IMR-90 (cell line): ENCODE measurements at regions not wholly inside any gene's neighbourhood (a gene's known extent, or its start where the extent isn't known, plus 50 kb on each side); places are given as distances from the start of the nearest gene placed in this dataset.

Source experiments
- ATAC-seq: fragments of 200-7000 bp; cut with Tn5 transposase; 2 replicates; pipeline ENCODE4 v1.9.1; 2020; ENCODE audit warnings: low read depth, mild to moderate bottlenecking, moderate library complexity
- BruUV-seq: library from RNA; stranded (reverse); fragments of 400-500 nt; replicated peaks from 2 replicates; lab custom pipeline; 2021; lab: Mats Ljungman, UMichigan
- CTCF ChIA-PET: fragments of 300-600 bp; formaldehyde crosslinking; extraction: SDS; loops from one replicate; lab custom pipeline; 2021; ENCODE audit warnings: antibody characterized with exemption; lab: Yijun Ruan, JAX
- POLR2A ChIA-PET: fragments of 300-600 bp; sonication (Branson Sonifier 250); formaldehyde crosslinking; loops from one replicate; lab custom pipeline; 2022; ENCODE audit warnings: antibody characterized with exemption; ENCODE audit not compliant: unreplicated experiment; lab: Charles Lee
- DNase-seq: peaks from one replicate; pipeline ENCODE4 v3.0.0; 2013
- H2AFZ ChIP-seq: replicated peaks from 2 replicates; pipeline ENCODE3; 2013; ENCODE audit warnings: low read length, mild to moderate bottlenecking; ENCODE audit not compliant: poor library complexity
- H2AK5ac ChIP-seq: 2 replicates; pipeline ENCODE4 v1.6.1; 2013; ENCODE audit warnings: low read depth, low read length, inconsistent platforms
- H2AK9ac ChIP-seq: replicated peaks from 2 replicates; pipeline ENCODE3; 2013; ENCODE audit warnings: mild to moderate bottlenecking, low read depth, low read length, moderate library complexity; ENCODE audit not compliant: poor library complexity
- H2BK120ac ChIP-seq: 2 replicates; pipeline ENCODE4 v1.6.1; 2013; ENCODE audit warnings: low read depth, low read length, inconsistent platforms
- H2BK15ac ChIP-seq: 3 replicates; pipeline ENCODE4 v1.6.1; 2013; ENCODE audit warnings: low read depth, low read length, inconsistent platforms
- H2BK20ac ChIP-seq: 2 replicates; pipeline ENCODE4 v1.6.1; 2013; ENCODE audit warnings: low read depth, mild to moderate bottlenecking, inconsistent platforms, low read length, moderate library complexity
- H2BK5ac ChIP-seq: 2 replicates; pipeline ENCODE4 v1.6.1; 2013; ENCODE audit warnings: mild to moderate bottlenecking, low read depth, low read length, inconsistent platforms; ENCODE audit not compliant: poor library complexity, severe bottlenecking
- H3K14ac ChIP-seq: replicated peaks from 2 replicates; pipeline ENCODE4 v1.6.1; 2013; ENCODE audit warnings: low read depth, low read length, inconsistent platforms
- H3K18ac ChIP-seq: 2 replicates; pipeline ENCODE4 v1.6.1; 2013; ENCODE audit warnings: low read depth, low read length, control low read depth
- H3K23ac ChIP-seq: 2 replicates; pipeline ENCODE4 v1.6.1; 2013; ENCODE audit warnings: low read depth, low read length, inconsistent platforms
- H3K27ac ChIP-seq: 2 replicates; pipeline ENCODE4 v1.5.1; 2013; ENCODE audit warnings: mild to moderate bottlenecking, control low read depth, low read length; ENCODE audit not compliant: insufficient read depth
- H3K27me3 ChIP-seq: 2 replicates; pipeline ENCODE4 v1.6.1; 2013; ENCODE audit warnings: low read length; ENCODE audit not compliant: control insufficient read depth, insufficient read depth
- H3K36me3 ChIP-seq: 2 replicates; pipeline ENCODE4 v1.6.1; 2013; ENCODE audit warnings: low read length, mixed read lengths; ENCODE audit not compliant: control insufficient read depth, insufficient read depth
- H3K4ac ChIP-seq: 2 replicates; pipeline ENCODE4 v1.6.1; 2013; ENCODE audit warnings: low read depth, low read length, inconsistent platforms
- H3K4me1 ChIP-seq: 2 replicates; pipeline ENCODE4 v1.6.1; 2013; ENCODE audit warnings: low read length, mixed read lengths; ENCODE audit not compliant: control insufficient read depth, insufficient read depth
- H3K4me2 ChIP-seq: 2 replicates; pipeline ENCODE4 v1.6.1; 2013; ENCODE audit warnings: low read depth, mild to moderate bottlenecking, control low read depth, low read length, moderate library complexity
- H3K4me3 ChIP-seq: 2 replicates; pipeline ENCODE4 v1.5.1; 2013; ENCODE audit warnings: low read depth, mild to moderate bottlenecking, control low read depth, low read length, moderate library complexity; ENCODE audit not compliant: insufficient read depth
- H3K56ac ChIP-seq: 2 replicates; pipeline ENCODE4 v1.6.1; 2013; ENCODE audit warnings: low read length, inconsistent platforms; ENCODE audit not compliant: insufficient read depth; ENCODE audit errors: extremely low read depth
- H3K79me1 ChIP-seq, 2 experiments: 2 replicates each; pipeline ENCODE4 v1.6.1; 2013; ENCODE audit warnings: low read length in 2 of 2, inconsistent platforms in 1 of 2, low read depth in 1 of 2
- H3K9ac ChIP-seq: 2 replicates; pipeline ENCODE4 v1.6.1; 2013; ENCODE audit warnings: low read depth, low read length, control low read depth
- H3K9me1 ChIP-seq: 2 replicates; pipeline ENCODE4 v1.6.1; 2013; ENCODE audit warnings: low read length, inconsistent platforms; ENCODE audit not compliant: insufficient read depth
- H3K9me3 ChIP-seq: 2 replicates; pipeline ENCODE4 v1.6.1; 2013; ENCODE audit warnings: low read length; ENCODE audit not compliant: control insufficient read depth, insufficient read depth
- H4K20me1 ChIP-seq: 2 replicates; pipeline ENCODE4 v1.6.1; 2013; ENCODE audit warnings: low read length, inconsistent platforms; ENCODE audit not compliant: insufficient read depth
- H4K5ac ChIP-seq: 2 replicates; pipeline ENCODE4 v1.6.1; 2013; ENCODE audit warnings: mild to moderate bottlenecking, low read depth, low read length, control low read depth
- H4K8ac ChIP-seq, 2 experiments: 2 replicates each; pipeline ENCODE4 v1.6.1; 2013; ENCODE audit warnings: low read depth in 2 of 2, low read length in 2 of 2, control low read depth in 1 of 2, inconsistent platforms in 1 of 2
- H4K91ac ChIP-seq: 2 replicates; pipeline ENCODE4 v1.6.1; 2013; ENCODE audit warnings: low read depth, low read length, inconsistent platforms; ENCODE audit not compliant: insufficient read depth
- CEBPB ChIP-seq: IDR thresholded peaks from 2 replicates; pipeline ENCODE4 v1.6.1; 2012; ENCODE audit warnings: low read depth, low read length, improper control_type of control experiment
- FOS ChIP-seq: fragments of 150-350 bp; IDR thresholded peaks from 2 replicates; pipeline ENCODE4 v1.6.1; 2016; ENCODE audit warnings: low read depth, low read length
- MAFK ChIP-seq: IDR thresholded peaks from 2 replicates; pipeline ENCODE4 v1.6.1; 2012; ENCODE audit warnings: low read depth, low read length, improper control_type of control experiment
- MAZ ChIP-seq: IDR thresholded peaks from 2 replicates; pipeline ENCODE4 v1.6.1; 2012; ENCODE audit warnings: low read depth, mild to moderate bottlenecking, low read length, improper control_type of control experiment, moderate library complexity, borderline replicate concordance
- MXI1 ChIP-seq: IDR thresholded peaks from 2 replicates; pipeline ENCODE4 v1.6.1; 2012; ENCODE audit warnings: low read depth, mild to moderate bottlenecking, low read length, moderate library complexity, borderline replicate concordance
- POLR2A ChIP-seq: IDR thresholded peaks from 2 replicates; pipeline ENCODE4 v1.6.1; 2012; ENCODE audit warnings: mild to moderate bottlenecking, low read depth, low read length
- RFX5 ChIP-seq: IDR thresholded peaks from 2 replicates; pipeline ENCODE4 v1.8.0; 2012; ENCODE audit warnings: low read depth, mild to moderate bottlenecking, low read length, moderate library complexity
- WGBS, 2 experiments: methylation state at CpG; one replicate each; pipeline versions ENCODE4 v1.1.5 to v1.1.7; 2013; ENCODE audit warnings: missing lambda C conversion rate in 2 of 2; ENCODE audit not compliant: insufficient read length in 1 of 2; ENCODE audit errors: extremely low coverage in 2 of 2; 5-methylcytosine and 5-hydroxymethylcytosine counted together
- dilution Hi-C: fragments of 300-500 bp; cut with HindIII; formaldehyde crosslinking; loops from one replicate; pipeline ENCODE4 v1.14.3; 2018; ENCODE audit warnings: low sequenced_read_pairs; ENCODE audit not compliant: unreplicated experiment
- in situ Hi-C: fragments of 300-500 bp; cut with MboI; formaldehyde crosslinking; loops from 3 replicates; pipeline ENCODE4 v1.14.3; 2019; ENCODE audit warnings: low sequenced_read_pairs, inconsistent platforms, mixed read lengths
- intact Hi-C: fragments of 100-400 bp; cut with micrococcal nuclease; formaldehyde crosslinking; loops from 2 replicates; pipeline ENCODE4 v1.10.0; 2022

DNA sequence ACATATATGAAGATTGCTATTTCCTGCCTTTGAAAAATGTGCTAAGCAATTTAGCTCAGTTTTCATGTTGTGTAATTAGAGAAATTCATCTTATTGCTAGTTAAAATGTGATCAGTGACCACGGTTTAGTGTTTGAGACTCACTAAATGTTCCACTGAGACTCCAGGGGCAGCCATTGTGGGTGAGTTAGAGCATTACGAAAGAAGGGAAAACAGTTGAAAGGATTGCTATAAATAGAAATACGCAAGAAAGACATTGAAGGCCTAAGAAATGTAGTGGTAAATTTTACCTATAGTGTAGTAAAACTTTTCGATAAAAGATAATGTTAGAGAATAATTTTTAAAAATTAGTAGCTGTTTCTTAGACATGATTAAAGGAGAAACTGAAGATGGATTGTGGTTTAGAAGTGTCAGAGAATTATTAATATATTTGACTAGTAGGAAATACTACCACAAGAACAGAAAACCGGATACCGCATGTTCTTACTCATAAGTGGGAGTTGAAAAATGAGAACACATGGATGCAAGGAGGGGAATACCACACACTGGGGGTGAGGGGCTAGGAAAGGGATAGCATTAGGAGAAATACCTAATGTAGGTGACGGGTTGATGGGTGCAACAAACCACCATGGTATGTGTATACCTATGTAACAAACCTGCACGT, 394.5 kb downstream of the SEMA3D start:
- Histone ChIP-seq H4K5ac (no peak overlapping the region), H3K79me1 (no peaks in the 10 kb centered on the region), H2BK15ac (no peak overlapping the region), H2BK120ac (no peak overlapping the region), H3K4me3 (no peak overlapping the region), H3K56ac (no peak overlapping the region), H2AK9ac (no peak overlapping the region), H3K18ac (no peak overlapping the region), H4K20me1 (no peaks in the 10 kb centered on the region), H3K27me3 (no peaks in the 10 kb centered on the region), H4K91ac (no peak overlapping the region), H3K4me2 (no peak overlapping the region), H3K9ac (no peak overlapping the region), H3K4ac (no peak overlapping the region), H2AFZ (no peak overlapping the region), H3K23ac (no peak overlapping the region), H3K36me3 (no peaks in the 10 kb centered on the region), H2AK5ac (no peak overlapping the region), H3K27ac (no peak overlapping the region), H2BK5ac (no peak overlapping the region), H4K8ac (no peak overlapping the region), H3K14ac (no peak overlapping the region), H3K9me3 (no peaks in the 10 kb centered on the region), H3K9me1 (no peaks in the 10 kb centered on the region), H3K4me1 (no peaks in the 10 kb centered on the region), H2BK20ac (no peak overlapping the region)
- dilution Hi-C loops (no loop called here), in situ Hi-C loops (no loop called here), intact Hi-C loops (no loop called here)
- ATAC-seq (no peak), DNase-seq (no peak)
- 100% methylated on average over 1 to 2 of the region's 8 CpGs for WGBS, 2 experiments
- TF ChIP-seq CEBPB (no peak), FOS (no peak), RFX5 (no peak), MXI1 (no peak), MAFK (no peak), MAZ (no peak), POLR2A (no peak)
- POLR2A ChIA-PET = no interaction called here
- CTCF ChIA-PET = no interaction called here
- no TSS peak for BruUV-seq
